MM.1S (cell line): ENCODE measurements at regions not wholly inside any gene's neighbourhood (a gene's known extent, or its start where the extent isn't known, plus 50 kb on each side); places are given as distances from the start of the nearest gene placed in this dataset.

Experiments
- DNase-seq: peaks from one replicate; pipeline ENCODE4 v3.0.0-alpha.2; 2015
- H2AFZ ChIP-seq: fragments of 300-600 bp; sonication (generic); 2 replicates; pipeline ENCODE4 v1.6.0; 2016; ENCODE audit warnings: antibody characterized with exemption, low read length
- H3F3A ChIP-seq: fragments of 300-600 bp; sonication (generic); 2 replicates; pipeline ENCODE4 v1.6.1; 2016; ENCODE audit warnings: mild to moderate bottlenecking, antibody characterized with exemption, low read length, moderate library complexity, mixed read lengths; ENCODE audit not compliant: insufficient read depth
- H3K27ac ChIP-seq: fragments of 300-600 bp; sonication (generic); 2 replicates; pipeline ENCODE4 v1.5.1; 2016; ENCODE audit warnings: mild to moderate bottlenecking, low read length
- H3K27me3 ChIP-seq: fragments of 300-600 bp; sonication (generic); replicated peaks from 2 replicates; pipeline ENCODE4 v1.6.0; 2016; ENCODE audit warnings: low read length; ENCODE audit not compliant: insufficient read depth
- H3K36me3 ChIP-seq: fragments of 300-600 bp; sonication (generic); replicated peaks from 2 replicates; pipeline ENCODE4 v1.6.1; 2016; ENCODE audit warnings: mild to moderate bottlenecking, low read length, mixed read lengths; ENCODE audit not compliant: insufficient read depth
- H3K4me1 ChIP-seq: fragments of 300-600 bp; sonication (generic); 2 replicates; pipeline ENCODE4 v1.6.1; 2016; ENCODE audit warnings: low read length, mixed read lengths
- H3K4me2 ChIP-seq: fragments of 300-600 bp; sonication (generic); 2 replicates; pipeline ENCODE4 v1.6.0; 2016; ENCODE audit warnings: low read depth, low read length
- H3K4me3 ChIP-seq: fragments of 300-600 bp; sonication (generic); 2 replicates; pipeline ENCODE4 v1.5.1; 2016; ENCODE audit warnings: low read length, mixed read lengths
- H3K79me2 ChIP-seq: fragments of 300-600 bp; sonication (generic); 2 replicates; pipeline ENCODE4 v1.6.1; 2016; ENCODE audit warnings: mixed run types, low read length, mixed read lengths
- H3K9ac ChIP-seq: fragments of 300-600 bp; sonication (generic); 2 replicates; pipeline ENCODE4 v1.6.1; 2016; ENCODE audit warnings: low read length, mixed read lengths
- H3K9me2 ChIP-seq: fragments of 300-600 bp; sonication (generic); replicated peaks from 2 replicates; pipeline ENCODE4 v1.6.1; 2016; ENCODE audit warnings: mild to moderate bottlenecking, low read length, mixed read lengths; ENCODE audit not compliant: insufficient read depth
- H3K9me3 ChIP-seq: fragments of 300-600 bp; sonication (generic); replicated peaks from 2 replicates; pipeline ENCODE4 v1.6.1; 2016; ENCODE audit warnings: mild to moderate bottlenecking, low read length, mixed read lengths; ENCODE audit not compliant: insufficient read depth
- H4K20me1 ChIP-seq: fragments of 300-600 bp; sonication (generic); 2 replicates; pipeline ENCODE4 v1.6.1; 2016; ENCODE audit warnings: mild to moderate bottlenecking, low read length, moderate library complexity, mixed read lengths; ENCODE audit not compliant: insufficient read depth
- EZH2 ChIP-seq: fragments of 300-600 bp; sonication (generic); optimal IDR thresholded peaks from 2 replicates; pipeline ENCODE3; 2017; ENCODE audit warnings: low read depth, mild to moderate bottlenecking, antibody characterized with exemption, low read length, mixed read lengths
- EZH2phosphoT487 ChIP-seq: fragments of 300-600 bp; sonication (generic); IDR thresholded peaks from 2 replicates; pipeline ENCODE4 v1.6.1; 2018; ENCODE audit warnings: antibody characterized with exemption, low read length
- TF ChIP-seq, protein P1 (sequence below): fragments of 300-600 bp; sonication (generic); IDR thresholded peaks from 2 replicates; pipeline ENCODE4 v1.5.1; 2016; ENCODE audit warnings: antibody characterized with exemption, low read length, mixed read lengths

DNA sequence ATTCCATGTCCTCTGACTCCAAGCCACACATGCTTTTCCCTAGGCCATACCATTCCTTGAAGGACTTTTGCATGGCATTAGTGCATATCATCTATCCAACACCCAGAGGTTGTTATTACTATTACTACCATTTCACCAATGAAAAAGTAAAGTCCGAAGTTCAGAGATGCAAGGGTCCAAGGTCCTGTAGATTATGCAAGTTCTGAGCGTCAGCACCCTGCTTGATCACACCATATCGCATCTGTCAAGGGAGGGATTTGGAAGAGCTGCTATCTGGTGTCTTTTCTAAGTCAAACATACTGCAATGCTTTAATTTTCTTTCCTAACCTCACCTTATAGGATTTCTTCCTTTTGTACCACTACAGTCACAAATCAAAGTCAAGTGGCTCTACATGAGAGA, 214.7 kb upstream of the CADM1 start:
- Histone ChIP-seq H3K36me3 (no peaks in the 10 kb centered on the region), H2AFZ (no peak overlapping the region), H3K27ac (no peak overlapping the region), H3K4me3 (no peak overlapping the region), H3K9me2 (no peaks in the 10 kb centered on the region), H4K20me1 (no peaks in the 10 kb centered on the region), H3K4me2 (no peak overlapping the region), H3K9me3 (no peaks in the 10 kb centered on the region), H3K9ac (no peak overlapping the region), H3K79me2 (no peaks in the 10 kb centered on the region), H3F3A (no peaks in the 10 kb centered on the region), H3K4me1 (no peaks in the 10 kb centered on the region), H3K27me3 (no peaks in the 10 kb centered on the region)
- no peak for DNase-seq
- TF ChIP-seq, protein P1, sequence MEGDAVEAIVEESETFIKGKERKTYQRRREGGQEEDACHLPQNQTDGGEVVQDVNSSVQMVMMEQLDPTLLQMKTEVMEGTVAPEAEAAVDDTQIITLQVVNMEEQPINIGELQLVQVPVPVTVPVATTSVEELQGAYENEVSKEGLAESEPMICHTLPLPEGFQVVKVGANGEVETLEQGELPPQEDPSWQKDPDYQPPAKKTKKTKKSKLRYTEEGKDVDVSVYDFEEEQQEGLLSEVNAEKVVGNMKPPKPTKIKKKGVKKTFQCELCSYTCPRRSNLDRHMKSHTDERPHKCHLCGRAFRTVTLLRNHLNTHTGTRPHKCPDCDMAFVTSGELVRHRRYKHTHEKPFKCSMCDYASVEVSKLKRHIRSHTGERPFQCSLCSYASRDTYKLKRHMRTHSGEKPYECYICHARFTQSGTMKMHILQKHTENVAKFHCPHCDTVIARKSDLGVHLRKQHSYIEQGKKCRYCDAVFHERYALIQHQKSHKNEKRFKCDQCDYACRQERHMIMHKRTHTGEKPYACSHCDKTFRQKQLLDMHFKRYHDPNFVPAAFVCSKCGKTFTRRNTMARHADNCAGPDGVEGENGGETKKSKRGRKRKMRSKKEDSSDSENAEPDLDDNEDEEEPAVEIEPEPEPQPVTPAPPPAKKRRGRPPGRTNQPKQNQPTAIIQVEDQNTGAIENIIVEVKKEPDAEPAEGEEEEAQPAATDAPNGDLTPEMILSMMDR: no peak
- TF ChIP-seq EZH2phosphoT487 (no peak), EZH2 (no peak)

DNA sequence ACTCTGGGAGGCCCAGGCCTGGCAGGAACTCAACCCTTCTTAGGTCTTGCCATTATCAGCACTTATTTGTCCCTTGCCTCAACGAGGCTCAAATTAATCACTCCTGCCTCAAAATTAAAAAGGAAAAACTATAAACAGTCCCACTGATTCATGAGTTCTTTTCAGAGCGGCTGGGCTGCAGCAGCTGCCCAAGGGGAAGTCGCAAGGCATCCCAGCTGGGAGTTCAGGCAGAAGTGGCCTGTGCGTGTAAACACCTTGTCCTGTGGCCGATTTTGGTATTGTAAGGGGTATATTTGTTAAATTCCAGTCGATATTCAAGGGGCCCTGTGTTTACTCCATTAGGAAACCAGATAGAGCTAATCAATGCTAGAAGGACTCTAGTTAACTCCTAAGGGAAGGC, 213.9 kb upstream of the CADM1 start:
- Histone ChIP-seq H3K4me3 (no peak overlapping the region), H3K4me1 (no peaks in the 10 kb centered on the region), H3K4me2 (no peak overlapping the region), H3K9me3 (no peaks in the 10 kb centered on the region), H3K36me3 (no peaks in the 10 kb centered on the region), H3F3A (no peaks in the 10 kb centered on the region), H4K20me1 (no peaks in the 10 kb centered on the region), H3K9ac (no peak overlapping the region), H3K27ac (no peak overlapping the region), H3K9me2 (no peaks in the 10 kb centered on the region), H2AFZ (no peak overlapping the region), H3K79me2 (no peaks in the 10 kb centered on the region), H3K27me3 (no peaks in the 10 kb centered on the region)
- no peak for DNase-seq
- TF ChIP-seq, protein P1: no peak
- TF ChIP-seq EZH2phosphoT487: no peak
- no peak for TF ChIP-seq EZH2

DNA sequence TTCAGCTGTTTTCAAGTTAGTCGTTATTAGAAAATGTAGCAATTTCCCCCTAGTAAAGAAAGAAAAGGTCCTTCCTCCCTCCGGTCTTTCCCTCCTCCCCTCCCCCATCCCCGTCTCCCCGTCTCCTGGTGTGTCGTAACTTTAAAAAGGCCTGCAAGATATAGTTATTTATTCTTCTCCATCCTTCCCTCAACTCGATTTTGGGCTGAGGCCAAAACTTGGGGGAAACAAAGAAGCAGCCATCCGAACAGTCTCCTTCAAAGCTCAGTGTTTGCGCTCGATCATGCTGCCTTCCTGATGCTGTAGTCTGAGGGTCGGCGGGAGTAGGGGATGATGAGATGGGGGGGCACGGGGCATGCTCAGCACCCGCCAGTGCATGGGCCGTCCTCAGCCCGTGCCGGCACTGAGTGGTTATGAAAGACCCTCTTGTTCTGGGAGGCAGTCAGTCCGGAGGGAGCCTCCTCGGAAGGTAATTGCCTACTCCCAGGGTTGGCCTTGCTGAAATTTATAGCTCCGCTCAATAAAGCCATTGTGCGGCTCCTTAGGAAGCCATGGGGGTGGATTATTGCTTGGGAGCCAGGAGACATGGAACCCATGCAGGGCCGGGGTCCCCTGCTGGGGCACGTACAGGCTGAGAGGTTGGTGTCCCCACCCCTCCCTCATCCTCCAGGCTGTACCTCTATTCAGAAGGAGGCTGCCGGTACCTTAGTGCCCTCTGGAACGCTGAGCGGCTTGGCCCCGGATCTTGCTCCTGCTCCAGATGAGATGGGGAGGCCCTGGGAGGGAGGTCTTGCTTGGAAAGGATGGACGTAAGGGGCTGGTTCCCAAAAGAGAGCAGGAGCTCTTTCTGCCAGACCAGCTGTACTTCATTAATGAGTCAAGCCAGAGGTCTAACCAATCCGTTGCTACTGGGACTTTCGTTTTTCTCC, 212.7 kb upstream of the CADM1 start:
- no peak overlapping the region for H3K9ac ChIP-seq
- no peaks in the 10 kb centered on the region for H3K9me3 ChIP-seq
- no peak overlapping the region for H3K4me2 ChIP-seq
- H3K27ac ChIP-seq: no peak overlapping the region
- H3K27me3 ChIP-seq: no peaks in the 10 kb centered on the region
- H3F3A ChIP-seq: no peaks in the 10 kb centered on the region
- H3K9me2 ChIP-seq: no peaks in the 10 kb centered on the region
- H2AFZ ChIP-seq: no peak overlapping the region
- H3K4me1 ChIP-seq: no peaks in the 10 kb centered on the region
- H4K20me1 ChIP-seq: no peaks in the 10 kb centered on the region
- H3K36me3 ChIP-seq: no peaks in the 10 kb centered on the region
- no peaks in the 10 kb centered on the region for H3K79me2 ChIP-seq
- H3K4me3 ChIP-seq: no peak overlapping the region
- TF ChIP-seq EZH2: no peak
- TF ChIP-seq EZH2phosphoT487: no peak
- TF ChIP-seq, protein P1: no peak
- DNase-seq: no peak
